G401.6 (cell line): ENCODE measurements at regions not wholly inside any gene's neighbourhood (a gene's known extent, or its start where the extent isn't known, plus 50 kb on each side); places are given as distances from the start of the nearest gene placed in this dataset.
A peak's percentile ranks its signal among the peaks of the same experiment; 100 is the strongest.
"Not testable (repeated sequence)": the region's sequence is repeated elsewhere in the genome, so short reads cannot be mapped to it uniquely, and the experiment has no call there.

ENCODE experiments used
- FAIRE-seq: peaks from 2 replicates; lab custom pipeline; 2012; peaks lifted over from hg19 to GRCh38; lab: Jason Lieb, UNC

GRCh38 chrX:149420566-149420965 is 84.5 kb downstream of the IDS start:
- FAIRE-seq = not testable (repeated sequence)

DNA sequence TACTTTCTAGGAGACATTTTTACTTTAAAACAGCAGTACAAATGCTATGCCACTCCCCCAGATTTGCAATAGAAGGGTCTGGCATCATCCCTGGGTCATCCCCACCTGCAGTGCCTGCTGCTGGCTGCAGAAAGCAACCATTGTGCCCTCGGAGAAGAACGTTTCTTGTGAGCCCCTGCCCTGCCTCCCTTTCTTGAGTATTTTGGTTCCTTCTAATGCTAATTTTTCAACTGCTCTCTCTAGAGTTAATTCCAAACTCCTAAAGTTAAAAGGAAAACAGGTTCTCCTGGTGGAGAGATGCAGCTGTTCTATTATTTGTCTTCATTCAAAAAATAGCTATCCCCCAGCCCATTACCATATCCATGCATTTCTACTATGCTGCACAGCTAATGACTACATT is 107.1 kb downstream of the IDS start:
- FAIRE-seq = no peak

GRCh38 chrX:149392921-149393320 is 112.2 kb downstream of the IDS start:
- no peak for FAIRE-seq

DNA sequence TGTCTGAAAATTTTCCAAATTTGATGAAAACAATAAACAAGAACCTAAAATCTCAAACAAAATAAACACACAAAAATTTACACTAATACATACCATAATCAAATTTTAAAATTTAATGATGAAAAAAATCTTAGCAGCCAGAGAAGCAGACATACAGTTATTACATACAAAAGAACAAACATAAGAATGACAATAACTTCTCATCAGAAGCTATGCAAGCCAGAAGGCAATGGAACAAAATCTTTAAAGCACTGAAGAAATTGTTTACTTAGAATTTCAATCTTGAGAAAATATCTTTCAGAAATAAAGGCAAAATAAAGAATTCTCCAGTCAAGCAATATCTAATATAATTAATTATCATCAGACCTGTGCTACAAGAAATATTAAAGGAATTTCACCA is 121.3 kb downstream of the IDS start:
- FAIRE-seq = no peak

DNA sequence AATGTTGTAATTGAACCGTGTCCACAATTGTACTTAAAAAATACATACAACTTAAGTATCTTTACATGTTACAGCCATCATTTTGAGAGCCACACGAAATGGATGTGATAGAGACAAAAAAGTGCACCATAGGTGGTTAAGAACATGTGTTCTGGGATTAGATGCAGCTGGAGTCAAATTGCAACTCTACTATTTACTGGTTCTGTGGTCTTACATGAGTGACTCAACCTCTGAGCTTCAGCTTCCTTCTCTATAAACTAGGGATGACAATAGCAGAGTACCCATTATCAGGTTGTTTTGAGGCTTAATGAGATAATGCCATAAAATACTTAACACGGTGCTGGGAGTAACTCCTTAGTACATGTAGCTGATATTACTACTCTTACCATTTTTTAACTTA is 130.4 kb downstream of the IDS start:
- no peak for FAIRE-seq

DNA sequence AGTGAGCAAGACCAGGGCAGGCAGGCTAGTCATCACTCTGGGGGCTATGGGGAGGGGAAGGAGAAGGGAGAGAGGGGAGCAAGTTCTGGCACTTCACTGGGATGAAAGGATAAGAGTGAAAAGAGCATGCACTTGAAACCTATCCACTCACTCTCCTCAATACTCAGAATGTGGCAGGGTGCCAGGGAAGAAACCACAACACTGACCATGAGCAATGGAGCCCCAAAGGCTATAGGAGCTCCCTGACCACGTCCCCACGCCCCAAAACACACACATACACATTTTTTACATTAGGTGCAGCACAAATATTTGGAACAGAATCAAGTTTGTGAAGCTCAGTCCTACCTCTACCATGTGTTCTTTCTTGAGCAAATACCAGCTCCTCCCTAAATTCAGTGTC is 132.2 kb downstream of the IDS start:
- no peak for FAIRE-seq

- FAIRE-seq = no peak
These were observed 133.1 kb downstream of the IDS start for GRCh38 chrX:149371986-149372385.

DNA sequence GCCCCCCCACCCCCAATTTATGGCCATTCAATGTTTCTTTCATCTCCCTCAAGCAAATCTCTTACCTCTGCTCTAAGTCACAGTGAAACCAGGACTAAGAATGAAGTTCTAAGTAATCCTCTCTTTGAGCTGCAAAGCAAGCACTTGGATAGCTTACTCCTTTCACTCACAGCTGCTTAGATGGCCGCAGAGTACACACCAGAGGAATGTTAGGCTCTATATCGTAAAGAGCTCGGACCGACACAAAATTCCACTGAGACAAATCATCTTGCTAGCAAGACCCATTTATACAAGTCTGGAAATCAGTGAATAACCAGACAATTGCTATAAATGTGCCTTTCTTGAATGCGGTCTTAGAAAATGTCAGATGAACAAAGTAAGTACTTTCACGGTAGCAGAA is 135.0 kb downstream of the IDS start:
- FAIRE-seq = no peak

DNA sequence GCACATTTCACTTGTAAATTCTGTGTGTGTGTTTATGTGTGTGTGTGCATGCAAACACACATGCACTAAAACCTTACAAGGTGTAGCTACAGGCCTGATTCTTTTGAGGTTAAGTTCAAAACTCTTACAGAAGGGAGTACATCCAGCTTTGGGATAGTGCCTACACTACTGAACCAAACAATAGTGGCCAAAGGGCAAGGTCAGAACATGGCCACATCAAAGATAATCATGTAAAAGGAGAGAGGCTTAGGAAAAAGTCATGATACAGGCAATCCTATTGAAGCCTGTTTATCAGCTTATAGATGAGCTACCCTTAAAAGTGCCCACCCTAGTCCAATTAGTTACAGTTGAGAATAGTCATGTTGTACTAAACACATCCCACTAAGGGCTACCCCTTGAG is 139.6 kb downstream of the IDS start:
- no peak for FAIRE-seq

GRCh38 chrX:149365061-149365460 is 140.0 kb downstream of the IDS start:
- no peak for FAIRE-seq

DNA sequence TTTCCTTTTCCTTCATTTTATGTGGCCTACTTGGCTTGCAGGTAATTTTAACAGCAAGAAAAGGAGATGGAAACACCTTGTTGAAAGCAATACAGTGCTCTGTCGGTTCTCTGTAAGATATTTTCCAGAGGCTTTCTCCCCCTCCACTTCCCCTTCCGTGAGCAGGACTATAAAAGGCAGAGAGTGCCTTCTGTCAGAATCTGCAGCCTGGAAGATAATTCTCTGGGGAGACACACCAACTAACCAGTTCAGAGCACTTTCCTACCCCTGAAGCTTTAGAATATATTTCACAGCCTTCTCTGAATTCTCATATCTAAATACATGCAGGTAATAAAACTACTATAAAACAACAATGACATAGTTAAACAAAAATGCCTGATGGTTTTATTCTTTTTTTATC is 141.1 kb downstream of the IDS start:
- no peak for FAIRE-seq

DNA sequence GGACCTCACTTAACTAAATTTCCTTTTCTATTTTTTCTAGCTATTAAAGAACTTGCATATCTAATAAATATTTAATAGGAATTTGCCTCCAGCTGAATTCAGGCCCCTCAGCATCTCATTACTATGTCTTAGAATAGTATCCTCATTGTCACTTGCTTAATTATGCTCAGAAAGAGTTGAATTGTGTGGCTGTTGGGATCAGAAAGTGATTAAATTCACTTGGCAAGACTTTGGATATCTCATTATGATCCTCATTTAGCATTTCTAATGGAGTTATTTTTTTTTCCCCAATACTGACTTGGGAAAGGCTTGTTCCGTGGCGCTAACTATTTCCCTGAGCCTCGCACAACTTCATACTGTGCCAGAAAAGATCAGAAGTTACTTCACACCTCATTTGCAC is 158.8 kb downstream of the IDS start:
- no peak for FAIRE-seq

DNA sequence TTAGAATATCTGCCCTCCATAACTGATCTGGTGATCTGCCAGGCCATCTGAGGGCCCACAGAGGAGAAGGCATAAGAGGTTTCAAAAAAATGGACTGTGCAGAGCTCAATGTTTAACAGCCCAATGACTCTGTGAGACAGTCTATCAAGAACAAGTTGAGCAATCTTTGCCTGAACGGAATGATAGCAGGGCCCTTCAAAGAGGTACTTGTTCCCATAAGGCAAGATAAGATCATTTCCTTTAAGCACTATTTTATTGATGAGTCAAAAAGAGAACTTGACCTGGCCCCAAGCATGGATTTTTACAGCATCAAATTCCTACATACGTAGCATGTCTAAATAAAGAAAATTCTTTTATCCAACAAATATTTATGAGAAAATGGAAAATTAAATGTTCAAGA is 182.8 kb downstream of the IDS start:
- FAIRE-seq = no peak

DNA sequence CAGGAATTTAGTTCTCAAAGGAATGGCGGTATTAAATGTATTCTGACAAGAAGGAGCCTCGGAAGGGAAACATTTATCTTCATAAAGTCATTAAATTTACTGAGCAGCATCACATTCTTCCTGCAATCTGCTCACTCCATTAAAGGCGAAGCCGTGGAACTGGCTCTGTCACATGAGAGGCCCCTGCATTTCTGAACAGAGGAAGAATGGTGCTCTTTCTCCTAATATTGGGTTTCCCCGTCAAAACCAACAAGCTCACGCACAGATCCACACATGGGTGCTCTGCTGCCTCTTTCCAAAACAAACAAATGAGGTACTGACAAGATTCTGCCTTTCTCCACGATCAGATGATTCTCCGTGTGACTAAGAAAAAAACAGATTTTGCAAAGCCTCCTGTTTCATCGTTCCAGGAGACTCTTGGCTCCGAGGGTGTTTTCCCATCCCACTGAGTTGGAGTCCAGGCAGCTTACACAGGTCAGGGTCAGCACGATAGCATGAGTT is 191.2 kb downstream of the IDS start:
- FAIRE-seq = no peak

DNA sequence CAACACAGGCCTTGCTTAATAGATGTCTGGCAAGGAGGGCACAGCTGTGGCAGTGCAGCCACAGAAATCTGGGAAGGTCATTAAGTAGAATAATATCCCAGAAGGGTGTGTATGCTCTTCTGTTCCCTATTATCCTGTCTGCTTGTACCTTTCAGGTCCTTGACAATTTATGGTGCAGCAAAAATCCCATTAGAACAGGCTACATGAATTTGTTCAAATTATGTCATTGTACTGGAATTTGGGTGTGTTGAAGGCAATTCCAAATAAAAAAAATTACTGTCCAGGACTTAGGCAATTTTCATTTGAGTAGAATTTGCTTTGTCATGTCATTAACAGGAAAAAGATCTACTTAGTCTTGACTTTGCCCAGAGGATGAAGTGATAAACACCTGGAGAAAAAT is 192.1 kb downstream of the IDS start:
- no peak for FAIRE-seq

- no peak for FAIRE-seq
These were observed 193.0 kb downstream of the IDS start for GRCh38 chrX:149312097-149312496.

GRCh38 chrX:149302705-149303104 is 202.4 kb downstream of the IDS start:
- no peak for FAIRE-seq

GRCh38 chrX:149298111-149298510 is 207.0 kb downstream of the IDS start:
- FAIRE-seq = no peak

- FAIRE-seq = no peak
These were observed 209.0 kb downstream of the IDS start for GRCh38 chrX:149296092-149296491.

DNA sequence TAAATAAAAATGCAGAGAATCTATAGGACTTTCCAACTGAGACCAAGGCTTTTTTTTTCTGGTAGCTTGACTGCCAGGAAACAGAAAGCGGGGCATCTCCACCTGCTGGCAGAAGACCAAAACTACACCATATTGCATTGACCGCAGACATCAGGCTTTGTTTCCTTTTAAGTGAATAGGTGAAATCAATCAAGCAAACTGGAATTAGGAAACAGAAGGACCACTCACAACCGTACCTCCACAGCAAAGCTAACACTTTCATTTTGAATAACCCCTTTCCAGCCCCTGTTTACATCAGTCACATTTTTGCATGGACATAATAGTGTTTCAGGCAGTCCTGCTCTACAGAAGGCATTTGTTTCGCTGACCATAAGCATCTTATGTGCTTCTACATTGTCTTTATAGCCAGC is 218.2 kb downstream of the IDS start:
- peak; percentile 75 for FAIRE-seq

DNA sequence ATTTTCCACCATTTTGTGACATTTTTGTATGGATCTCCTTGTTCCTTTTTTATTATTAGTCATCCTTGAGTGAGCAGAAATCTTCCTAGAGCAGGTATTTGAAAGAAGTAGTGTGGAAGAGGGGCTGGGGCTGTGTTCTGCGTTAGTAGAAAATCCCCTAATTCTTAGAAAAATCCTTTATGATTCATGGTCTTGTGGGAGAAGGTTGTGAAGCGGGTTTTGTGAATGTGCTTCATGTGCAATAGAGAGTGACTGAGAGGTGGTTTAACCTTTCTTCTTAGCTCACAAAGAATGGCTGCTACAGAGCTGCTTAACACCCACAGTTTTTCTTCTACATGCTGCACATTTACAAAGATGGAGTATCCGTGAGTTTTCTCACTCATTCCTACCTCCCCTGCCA is 220.5 kb downstream of the IDS start:
- FAIRE-seq = no peak

- FAIRE-seq = no peak
These were observed 221.3 kb downstream of the IDS start for GRCh38 chrX:149283853-149284252.

DNA sequence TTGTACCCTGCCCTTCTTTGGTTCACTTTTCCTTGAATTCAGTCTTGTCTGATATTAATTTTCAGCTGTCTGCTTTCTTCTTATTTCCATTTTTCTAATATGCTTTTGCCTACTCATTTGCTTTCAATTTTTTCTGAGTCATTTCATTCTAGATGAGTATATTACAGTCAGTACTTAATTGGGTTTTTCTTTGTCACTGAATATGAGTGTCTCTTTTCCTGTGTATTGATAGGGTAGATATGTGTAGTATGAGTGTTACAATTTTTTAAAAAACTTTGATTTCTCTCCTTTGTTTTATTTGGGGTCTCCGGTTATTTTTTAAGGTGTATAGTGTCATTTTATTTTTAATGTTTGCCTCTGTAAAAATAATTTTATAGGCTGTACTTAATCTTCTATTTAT is 222.2 kb downstream of the IDS start:
- FAIRE-seq = no peak

- FAIRE-seq = no peak
These were observed 225.1 kb downstream of the IDS start for GRCh38 chrX:149280011-149280410.

- no peak for FAIRE-seq
These were observed 229.3 kb downstream of the IDS start for GRCh38 chrX:149275836-149276235.
